ENCODE measurements at regions not wholly inside any gene's neighbourhood (a gene's known extent, or its start where the extent isn't known, plus 50 kb on each side); places are given as distances from the start of the nearest gene placed in this dataset.

DNA sequence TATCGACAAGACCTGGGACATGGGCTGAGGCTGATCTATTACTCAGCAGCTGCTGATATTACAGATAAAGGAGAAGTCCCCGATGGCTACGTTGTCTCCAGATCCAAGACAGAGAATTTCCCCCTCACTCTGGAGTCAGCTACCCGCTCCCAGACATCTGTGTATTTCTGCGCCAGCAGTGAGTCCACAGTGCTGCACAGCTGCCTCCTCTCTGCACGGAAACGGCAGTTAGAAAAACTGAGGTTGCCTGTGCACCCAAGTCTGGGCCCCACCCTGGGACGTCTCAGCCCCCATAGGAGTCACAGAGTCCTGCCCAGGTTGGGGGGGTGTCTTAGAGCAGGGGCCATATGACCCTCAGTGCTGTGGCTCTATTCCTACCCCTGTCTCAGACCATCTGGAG lies 167.4 kb upstream of the PRSS58 start:
- intact Hi-C loops (cut with DNase I, micrococcal nuclease), result no loop called here

DNA sequence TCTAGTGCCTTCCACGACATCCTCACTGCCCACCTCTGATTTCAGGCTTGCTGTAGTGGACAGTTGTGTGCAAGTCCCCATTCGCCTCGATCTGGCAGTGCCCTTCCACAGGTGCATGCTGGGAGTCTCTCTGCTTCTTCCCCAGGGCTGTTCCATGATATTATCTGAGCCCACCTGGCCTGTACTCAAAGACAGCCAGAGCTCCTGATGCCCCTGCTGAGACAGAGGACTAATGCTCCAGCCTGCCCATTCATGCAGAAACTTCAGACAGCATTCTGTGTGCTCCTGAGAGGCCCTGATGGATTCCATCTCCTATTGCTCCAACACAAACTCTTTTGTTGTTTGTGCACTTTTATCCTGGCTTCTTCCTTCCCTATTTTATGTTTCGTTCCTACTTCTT lies 164.8 kb upstream of the PRSS58 start:
- H3K9me3 ChIP-seq, result no peaks in the 10 kb centered on the region
- H3K4me1 ChIP-seq (ENCODE audit: low read depth), result no peaks in the 10 kb centered on the region
- H3K36me3 ChIP-seq (ENCODE audit: low read depth), result no peaks in the 10 kb centered on the region
- no peak overlapping the region for H3K4me3 ChIP-seq
- intact Hi-C loops (cut with DNase I, micrococcal nuclease), result no loop called here
- TF ChIP-seq, protein P1, sequence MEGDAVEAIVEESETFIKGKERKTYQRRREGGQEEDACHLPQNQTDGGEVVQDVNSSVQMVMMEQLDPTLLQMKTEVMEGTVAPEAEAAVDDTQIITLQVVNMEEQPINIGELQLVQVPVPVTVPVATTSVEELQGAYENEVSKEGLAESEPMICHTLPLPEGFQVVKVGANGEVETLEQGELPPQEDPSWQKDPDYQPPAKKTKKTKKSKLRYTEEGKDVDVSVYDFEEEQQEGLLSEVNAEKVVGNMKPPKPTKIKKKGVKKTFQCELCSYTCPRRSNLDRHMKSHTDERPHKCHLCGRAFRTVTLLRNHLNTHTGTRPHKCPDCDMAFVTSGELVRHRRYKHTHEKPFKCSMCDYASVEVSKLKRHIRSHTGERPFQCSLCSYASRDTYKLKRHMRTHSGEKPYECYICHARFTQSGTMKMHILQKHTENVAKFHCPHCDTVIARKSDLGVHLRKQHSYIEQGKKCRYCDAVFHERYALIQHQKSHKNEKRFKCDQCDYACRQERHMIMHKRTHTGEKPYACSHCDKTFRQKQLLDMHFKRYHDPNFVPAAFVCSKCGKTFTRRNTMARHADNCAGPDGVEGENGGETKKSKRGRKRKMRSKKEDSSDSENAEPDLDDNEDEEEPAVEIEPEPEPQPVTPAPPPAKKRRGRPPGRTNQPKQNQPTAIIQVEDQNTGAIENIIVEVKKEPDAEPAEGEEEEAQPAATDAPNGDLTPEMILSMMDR (IDR thresholded peaks at IDR 0.05), result no peak
- DNase-seq (no peak), ATAC-seq (no peak)

More for the DNA sequence above, 167.4 kb upstream of the PRSS58 start:
- DNase-seq (no peak), ATAC-seq (no peak)
- no peak overlapping the region for H3K4me3 ChIP-seq
- H3K36me3 ChIP-seq (ENCODE audit: low read depth), result no peaks in the 10 kb centered on the region
- H3K4me1 ChIP-seq (ENCODE audit: low read depth), result no peaks in the 10 kb centered on the region
- no peaks in the 10 kb centered on the region for H3K9me3 ChIP-seq
- TF ChIP-seq, protein P1 (IDR thresholded peaks at IDR 0.05), result no peak

DNA sequence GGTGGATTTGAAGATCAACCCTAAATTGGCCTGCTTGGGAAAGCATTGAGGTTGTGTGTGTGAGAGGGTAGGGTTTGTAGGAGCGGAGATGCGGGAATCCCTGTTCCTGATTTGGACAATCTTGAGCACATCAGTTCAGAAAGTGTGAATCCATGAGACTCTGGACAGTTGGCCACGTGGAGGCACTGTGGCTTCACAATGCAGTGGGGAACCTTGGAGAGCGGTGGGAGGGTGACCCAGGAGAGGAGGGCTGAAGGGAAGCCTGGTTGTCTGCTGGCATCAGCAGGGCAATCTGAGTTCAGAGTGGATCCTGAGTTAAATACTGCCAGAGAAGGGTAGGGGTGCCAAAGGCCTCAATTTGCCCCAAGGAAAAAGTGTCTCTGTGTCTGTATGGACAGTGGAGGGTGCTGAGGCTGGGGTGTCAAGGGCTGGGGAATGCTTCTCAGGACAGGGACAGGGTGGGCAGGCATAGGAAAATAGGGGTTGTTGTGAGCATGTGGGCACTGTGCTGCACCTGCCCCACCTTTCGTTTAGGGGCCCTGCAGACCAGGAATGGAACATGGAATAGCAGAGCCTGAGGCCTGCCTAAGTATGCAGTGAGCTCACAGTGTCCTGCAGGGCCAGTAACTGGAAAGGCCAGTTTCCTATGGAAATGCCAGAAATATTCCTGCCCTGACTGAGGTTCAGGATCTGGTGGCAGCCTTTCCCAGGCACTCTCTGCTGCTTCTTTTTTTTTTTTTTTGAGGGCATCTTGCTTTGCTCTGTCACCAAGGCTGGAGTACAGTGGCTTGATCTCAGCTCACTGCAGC lies 162.9 kb upstream of the PRSS58 start:
- H3K36me3 ChIP-seq (ENCODE audit: low read depth), result no peaks in the 10 kb centered on the region
- TF ChIP-seq, protein P1 (IDR thresholded peaks at IDR 0.05), result no peak
- no peaks in the 10 kb centered on the region for H3K4me1 ChIP-seq (ENCODE audit: low read depth)
- DNase-seq, result peak in 2 of 3 donors; percentile 29 to 34
- no peak overlapping the region for H3K4me3 ChIP-seq
- peak; percentile 34 for ATAC-seq
- intact Hi-C loops (cut with DNase I, micrococcal nuclease), result no loop called here
- no peaks in the 10 kb centered on the region for H3K9me3 ChIP-seq

DNA sequence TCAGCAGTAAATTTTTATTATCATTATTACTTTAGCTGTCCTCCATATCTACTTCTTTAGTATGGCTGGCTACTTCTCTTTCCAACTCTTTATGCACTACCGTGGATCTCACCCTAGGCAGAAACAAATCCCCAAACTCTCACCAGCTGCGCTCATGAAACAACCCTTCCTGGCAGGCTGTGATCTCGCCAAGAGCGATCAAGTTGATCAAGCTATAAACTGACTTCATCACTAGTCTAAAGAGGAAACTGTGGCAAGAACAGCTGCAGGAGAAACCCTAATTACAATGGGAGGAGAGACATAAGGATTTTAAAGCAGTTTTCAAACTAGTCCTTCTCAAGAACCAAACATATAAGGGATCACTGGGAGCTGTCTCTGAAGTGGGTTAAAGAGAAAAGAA lies 160.5 kb upstream of the PRSS58 start:
- Histone ChIP-seq H3K9me3 (no peaks in the 10 kb centered on the region), H3K4me1 (ENCODE audit: low read depth) (no peaks in the 10 kb centered on the region), H3K4me3 (no peak overlapping the region), H3K36me3 (ENCODE audit: low read depth) (no peaks in the 10 kb centered on the region)
- peak; percentile 34 for ATAC-seq
- no peak for DNase-seq
- intact Hi-C loops (cut with DNase I, micrococcal nuclease), result no loop called here
- TF ChIP-seq, protein P1 (IDR thresholded peaks at IDR 0.05), result no peak

DNA sequence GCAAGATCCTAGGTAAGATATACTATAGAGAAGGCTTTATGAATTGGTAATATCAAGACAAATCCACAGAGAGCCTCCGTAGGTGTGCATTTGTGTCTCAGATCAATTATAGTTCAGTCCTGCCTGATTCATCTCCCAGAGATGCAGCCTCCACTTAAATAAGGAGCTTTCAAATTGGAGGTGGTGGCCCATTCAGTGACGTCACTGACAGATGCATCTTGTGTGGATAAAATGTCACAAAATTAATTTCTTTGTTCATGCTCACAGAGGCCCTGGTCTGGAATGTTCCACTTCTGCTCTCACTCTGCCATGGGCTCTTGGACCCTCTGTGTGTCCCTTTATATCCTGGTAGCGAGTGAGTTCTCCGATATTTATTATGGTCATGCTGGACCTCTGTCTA lies 157.1 kb upstream of the PRSS58 start:
- Histone ChIP-seq H3K9me3 (no peaks in the 10 kb centered on the region), H3K36me3 (ENCODE audit: low read depth) (no peaks in the 10 kb centered on the region), H3K4me3 (no peak overlapping the region), H3K4me1 (ENCODE audit: low read depth) (no peaks in the 10 kb centered on the region)
- intact Hi-C loops (cut with DNase I, micrococcal nuclease), result no loop called here
- DNase-seq (no peak), ATAC-seq (no peak)
- TF ChIP-seq, protein P1 (IDR thresholded peaks at IDR 0.05), result no peak

Data from mucosa of descending colon (tissue), 3 donors.